Upper lobe of left lung (tissue), 6 donors: ENCODE measurements at regions not wholly inside any gene's neighbourhood (a gene's known extent, or its start where the extent isn't known, plus 50 kb on each side); places are given as distances from the start of the nearest gene placed in this dataset.

Source experiments
- ATAC-seq, 2 donors: fragments of 200-7000 bp; cut with Tn5 transposase; one replicate each; pipeline ENCODE4 v1.9.1; 2022; ENCODE audit warnings: mild to moderate bottlenecking in 2 of 2, moderate library complexity in 2 of 2; ENCODE audit not compliant: low FRiP score in 2 of 2
- DNase-seq, 2 donors: peaks; one replicate each; pipeline ENCODE4 v3.0.0-alpha.2; 2019 to 2020
- H3K27ac ChIP-seq, 4 donors: fragments of 200-600 bp; sonication (generic); one replicate each; pipeline ENCODE4 v1.5.1; 2016 to 2019
- H3K27me3 ChIP-seq, 4 donors: fragments of 200-600 bp; sonication (generic); one replicate each; pipeline ENCODE4 v1.5.1; 2017 to 2019
- H3K36me3 ChIP-seq, 4 donors: fragments of 200-600 bp; sonication (generic); one replicate each; pipeline ENCODE4 v1.5.1; 2016 to 2019
- H3K4me1 ChIP-seq, 4 donors: fragments of 200-600 bp; sonication (generic); one replicate each; pipeline ENCODE4 v1.5.1; 2018 to 2019
- H3K4me3 ChIP-seq, 4 donors: fragments of 200-600 bp; sonication (generic); one replicate each; pipeline ENCODE4 v1.5.1; 2017 to 2019; ENCODE audit warnings: mild to moderate bottlenecking in 2 of 4, moderate library complexity in 1 of 4
- H3K9me3 ChIP-seq, 4 donors: fragments of 200-600 bp; sonication (generic); one replicate each; pipeline ENCODE4 v1.5.1; 2018 to 2019
- EP300 ChIP-seq, 4 donors: sonication (generic); formaldehyde crosslinking; IDR thresholded peaks; one replicate each; pipeline ENCODE4 v1.5.1; 2017; ENCODE audit warnings: antibody characterized with exemption in 4 of 4, control low read depth in 2 of 4
- POLR2A ChIP-seq, 4 donors: fragments of 450-650 bp; IDR thresholded peaks; one replicate each; pipeline ENCODE4 v1.5.1; 2016 to 2017; ENCODE audit warnings: antibody characterized with exemption in 4 of 4, mild to moderate bottlenecking in 2 of 4
- POLR2AphosphoS5 ChIP-seq, 2 donors: sonication (generic); formaldehyde crosslinking; IDR thresholded peaks; one replicate each; pipeline ENCODE4 v1.5.1; 2017; ENCODE audit warnings: antibody characterized with exemption in 2 of 2
- WGBS, 2 donors: methylation state at CpG; one replicate each; pipeline ENCODE4 v1.1.5; 2017 to 2018; 5-methylcytosine and 5-hydroxymethylcytosine counted together
- TF ChIP-seq, protein P1 (sequence below), 6 experiments: fragments of 450-650 bp in 4 of 6; fragments of 200-600 bp in 2 of 6; sonication (generic) in 2 of 6; IDR thresholded peaks; one replicate each; pipeline ENCODE4 v1.5.1; 2016 to 2019; ENCODE audit warnings: antibody characterized with exemption in 6 of 6
- donor health status: DM: no; HTN: no; CAD: no; lungs with moderate emphysema.
- donor health status: DM: no; HTN: yes; CAD: no; lungs with severe emphysema.

DNA sequence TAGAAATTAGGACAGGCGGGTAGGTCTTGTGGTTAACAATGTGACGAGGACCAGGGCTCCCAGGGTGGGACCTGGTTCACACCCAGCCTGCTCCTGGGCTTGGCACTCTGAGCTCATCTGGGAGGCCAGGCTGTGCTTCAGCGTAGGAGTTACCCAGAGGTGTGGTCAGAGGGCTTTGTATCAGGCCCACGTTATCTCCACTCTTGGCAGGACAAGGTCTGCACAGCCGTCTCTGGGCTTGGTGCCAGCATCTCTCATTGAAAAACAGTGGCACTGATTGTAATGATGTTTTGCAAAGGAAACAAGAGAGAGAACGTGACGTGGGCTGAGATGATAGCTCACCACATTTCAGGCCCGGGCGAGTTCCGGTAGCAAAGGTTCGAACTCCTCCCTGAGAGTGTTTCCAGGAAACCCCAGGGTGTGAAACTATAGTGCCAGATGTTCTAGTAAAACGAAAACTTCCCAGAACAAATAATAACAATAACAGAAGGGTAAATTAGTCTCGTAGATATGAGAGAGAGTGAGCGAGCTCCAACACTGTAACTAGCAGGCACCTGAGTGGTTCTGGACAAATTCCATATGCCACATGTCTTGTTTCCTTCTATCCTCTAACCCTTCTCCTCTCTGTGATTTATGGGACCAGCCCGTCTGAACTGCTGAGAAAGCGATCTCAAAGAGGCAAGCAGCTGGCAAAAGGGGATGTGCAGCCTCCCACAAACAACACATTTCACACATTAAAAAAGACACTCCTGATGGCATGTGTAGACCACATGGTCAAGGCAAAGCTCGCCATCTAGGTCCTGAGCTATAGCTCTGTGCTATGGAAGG is 227.3 kb downstream of the KTN1 start:
- peak; percentile 88 to 95 for ATAC-seq
- 22 to 25% methylated on average over 16 to 17 of the region's 17 CpGs for WGBS, 2 donors
- peak; percentile 2 to 73 for DNase-seq
- Histone ChIP-seq H3K9me3 (no peaks in the 10 kb centered on the region), H3K27me3 (no peaks in the 10 kb centered on the region), H3K4me3 (no peak overlapping the region), H3K36me3 (no peaks in the 10 kb centered on the region), H3K27ac (peak overlapping the region in 2 of 4 donors; percentile 8 to 27), H3K4me1 (peaks cover 5 to 13% (median 13%) of the 10 kb centered on the region in 4 donors)
- TF ChIP-seq POLR2AphosphoS5 (IDR thresholded peaks at IDR 0.05) (peak; percentile 39 to 51), EP300 (IDR thresholded peaks at IDR 0.05) (peak in 2 of 4 donors; percentile 36 to 72), POLR2A (IDR thresholded peaks at IDR 0.05) (peak in 1 of 4 donors; percentile 9)
- TF ChIP-seq, protein P1, sequence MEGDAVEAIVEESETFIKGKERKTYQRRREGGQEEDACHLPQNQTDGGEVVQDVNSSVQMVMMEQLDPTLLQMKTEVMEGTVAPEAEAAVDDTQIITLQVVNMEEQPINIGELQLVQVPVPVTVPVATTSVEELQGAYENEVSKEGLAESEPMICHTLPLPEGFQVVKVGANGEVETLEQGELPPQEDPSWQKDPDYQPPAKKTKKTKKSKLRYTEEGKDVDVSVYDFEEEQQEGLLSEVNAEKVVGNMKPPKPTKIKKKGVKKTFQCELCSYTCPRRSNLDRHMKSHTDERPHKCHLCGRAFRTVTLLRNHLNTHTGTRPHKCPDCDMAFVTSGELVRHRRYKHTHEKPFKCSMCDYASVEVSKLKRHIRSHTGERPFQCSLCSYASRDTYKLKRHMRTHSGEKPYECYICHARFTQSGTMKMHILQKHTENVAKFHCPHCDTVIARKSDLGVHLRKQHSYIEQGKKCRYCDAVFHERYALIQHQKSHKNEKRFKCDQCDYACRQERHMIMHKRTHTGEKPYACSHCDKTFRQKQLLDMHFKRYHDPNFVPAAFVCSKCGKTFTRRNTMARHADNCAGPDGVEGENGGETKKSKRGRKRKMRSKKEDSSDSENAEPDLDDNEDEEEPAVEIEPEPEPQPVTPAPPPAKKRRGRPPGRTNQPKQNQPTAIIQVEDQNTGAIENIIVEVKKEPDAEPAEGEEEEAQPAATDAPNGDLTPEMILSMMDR (IDR thresholded peaks at IDR 0.05): no peak

DNA sequence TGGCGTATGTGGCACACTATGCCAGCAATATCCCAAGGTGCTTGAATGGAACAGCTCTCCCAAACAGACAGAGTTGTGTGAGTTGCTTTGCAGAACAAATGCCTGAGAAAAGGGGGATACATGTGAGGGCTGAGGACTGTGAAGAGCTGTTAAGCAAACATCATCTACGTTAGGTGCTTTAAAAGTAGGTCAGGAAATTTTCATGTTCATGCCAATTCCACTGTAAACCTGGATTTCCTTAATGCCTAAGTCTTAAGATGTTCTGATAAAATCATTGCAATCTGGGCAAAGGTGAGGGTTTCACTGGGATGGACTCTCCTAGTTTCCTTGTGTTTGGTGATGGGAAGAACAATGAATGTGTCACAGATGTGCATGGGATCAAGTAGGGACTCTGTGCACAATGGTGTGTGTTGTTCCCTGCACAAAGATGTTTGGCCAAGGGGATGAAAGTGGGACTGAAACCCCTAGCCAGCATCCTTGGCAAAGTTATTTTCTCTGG is 227.9 kb downstream of the KTN1 start:
- Histone ChIP-seq H3K36me3 (no peaks in the 10 kb centered on the region), H3K9me3 (no peaks in the 10 kb centered on the region), H3K27ac (peak overlapping the region in 1 of 4 donors; percentile 27), H3K4me1 (peaks cover 5 to 13% (median 13%) of the 10 kb centered on the region in 4 donors), H3K27me3 (no peaks in the 10 kb centered on the region), H3K4me3 (no peak overlapping the region)
- 60 to 75% methylated on average over 2 of the region's 2 CpGs for WGBS, 2 donors
- DNase-seq: no peak
- TF ChIP-seq POLR2A (IDR thresholded peaks at IDR 0.05) (no peak), POLR2AphosphoS5 (IDR thresholded peaks at IDR 0.05) (no peak), EP300 (IDR thresholded peaks at IDR 0.05) (no peak)
- TF ChIP-seq, protein P1 (IDR thresholded peaks at IDR 0.05): no peak
- ATAC-seq: no peak

DNA sequence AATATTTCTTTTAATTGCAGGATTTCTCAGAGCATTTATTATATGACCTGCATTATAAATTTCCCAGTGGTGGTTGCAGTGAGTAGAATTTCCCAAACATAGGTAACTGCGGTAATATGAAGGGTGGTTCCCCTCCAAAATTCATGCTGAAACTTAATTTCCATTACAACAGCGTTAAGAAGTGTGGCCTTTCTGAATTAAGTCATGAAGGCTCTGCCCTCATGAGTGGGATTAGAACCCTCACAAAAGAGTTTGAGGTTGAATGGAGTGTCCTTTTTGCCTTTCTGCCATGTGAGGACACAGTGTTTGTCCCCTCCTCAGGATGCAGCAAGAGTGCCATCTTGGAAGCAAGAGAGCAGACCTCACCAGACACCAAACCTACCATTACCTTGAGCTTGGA is 233.6 kb downstream of the KTN1 start:
- no peak overlapping the region for H3K4me3 ChIP-seq
- H3K9me3 ChIP-seq: no peaks in the 10 kb centered on the region
- TF ChIP-seq EP300 (IDR thresholded peaks at IDR 0.05): no peak
- no peak for TF ChIP-seq POLR2A (IDR thresholded peaks at IDR 0.05)
- TF ChIP-seq, protein P1 (IDR thresholded peaks at IDR 0.05): no peak
- 84 to 88% methylated on average over 2 of the region's 2 CpGs for WGBS, 2 donors
- H3K36me3 ChIP-seq: no peaks in the 10 kb centered on the region
- no peak overlapping the region for H3K27ac ChIP-seq
- DNase-seq (no peak), ATAC-seq (peak in 1 of 2 donors; percentile 49)
- no peaks in the 10 kb centered on the region for H3K27me3 ChIP-seq
- no peaks in the 10 kb centered on the region for H3K4me1 ChIP-seq

DNA sequence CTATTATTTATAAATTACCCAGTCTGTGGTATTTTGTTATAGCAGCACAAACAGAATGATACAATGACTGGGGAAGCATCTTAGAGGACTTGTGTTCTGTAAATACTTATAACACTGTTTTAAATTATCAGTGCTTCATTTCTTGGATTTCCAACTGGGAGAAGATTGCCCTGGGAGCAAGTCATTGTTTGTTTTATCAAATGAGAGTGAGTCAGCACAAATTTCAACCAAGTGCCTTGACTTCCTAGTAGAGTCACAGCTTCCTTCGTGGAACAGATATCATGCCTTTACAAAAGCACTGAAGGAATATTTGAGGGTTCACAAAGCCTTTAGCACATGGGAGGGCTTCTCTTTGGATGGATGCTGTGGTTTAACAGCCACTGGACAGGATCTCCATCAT is 234.1 kb downstream of the KTN1 start:
- WGBS, 2 donors: 63 to 73% methylated on average over 1 of the region's 1 CpG
- Histone ChIP-seq H3K9me3 (no peaks in the 10 kb centered on the region), H3K36me3 (no peaks in the 10 kb centered on the region), H3K27ac (no peak overlapping the region), H3K4me3 (no peak overlapping the region), H3K27me3 (no peaks in the 10 kb centered on the region), H3K4me1 (no peaks in the 10 kb centered on the region)
- ATAC-seq (no peak), DNase-seq (no peak)
- TF ChIP-seq EP300 (IDR thresholded peaks at IDR 0.05) (no peak), POLR2AphosphoS5 (IDR thresholded peaks at IDR 0.05) (no peak), POLR2A (IDR thresholded peaks at IDR 0.05) (no peak)
- TF ChIP-seq, protein P1 (IDR thresholded peaks at IDR 0.05): no peak
